HepG2 (cell line): ENCODE measurements at regions not wholly inside any gene's neighbourhood (a gene's known extent, or its start where the extent isn't known, plus 50 kb on each side); places are given as distances from the start of the nearest gene placed in this dataset.

Source experiments
- ATAC-seq: fragments of 200-7000 bp; cut with Tn5 transposase; 3 replicates; pipeline ENCODE4 v1.9.1; 2020; ENCODE audit warnings: mild to moderate bottlenecking, moderate library complexity
- BruUV-seq: library from RNA; stranded (reverse); fragments of 400-500 nt; replicated peaks from 2 replicates; lab custom pipeline; 2021; lab: Mats Ljungman, UMichigan
- CTCF ChIA-PET: fragments of 300-600 bp; formaldehyde crosslinking; extraction: SDS; loops from one replicate; lab custom pipeline; 2021; ENCODE audit warnings: low total read pairs, inconsistent platforms, low intra/inter-chr PET ratio; lab: Yijun Ruan, JAX
- POLR2A ChIA-PET: fragments of 350-600 bp; sonication (Branson Sonifier 250); formaldehyde crosslinking; loops from one replicate; lab custom pipeline; 2020; ENCODE audit warnings: antibody characterized with exemption, inconsistent platforms; lab: Yijun Ruan, JAX
- DNase-seq: peaks from one replicate; pipeline ENCODE4 v3.0.0-alpha.2; 2015; ENCODE audit warnings: low spot score
- FAIRE-seq: peaks from 3 replicates; lab custom pipeline; 2011; peaks lifted over from hg19 to GRCh38; lab: Jason Lieb, UNC
- H2AFZ ChIP-seq: one replicate; pipeline ENCODE4 v1.6.1; 2011; ENCODE audit warnings: low read length, inconsistent platforms
- H3K27ac ChIP-seq: fragments of 300-600 bp; 3 replicates; pipeline ENCODE4 v1.8.0; 2011; ENCODE audit warnings: mixed run types, mild to moderate bottlenecking, mixed read lengths, low read length, inconsistent platforms; ENCODE audit not compliant: insufficient read depth; ENCODE audit errors: extremely low read length
- H3K27me3 ChIP-seq, 2 experiments: fragments of 200-600 bp in 1 of 2; 2 replicates in 1 of 2; 3 replicates in 1 of 2; pipeline versions ENCODE4 v1.6.0 to v1.8.0; 2011; ENCODE audit warnings: low read length in 2 of 2, mild to moderate bottlenecking in 2 of 2, moderate library complexity in 2 of 2, inconsistent platforms in 1 of 2; ENCODE audit not compliant: insufficient read depth in 2 of 2, control insufficient read depth in 1 of 2
- H3K36me3 ChIP-seq, 2 experiments: fragments of 200-600 bp in 1 of 2; replicated peaks in 1 of 2; 2 replicates in 1 of 2; 3 replicates in 1 of 2; pipeline versions ENCODE4 v1.5.1 to v1.8.0; 2011; ENCODE audit warnings: low read length in 2 of 2, inconsistent platforms in 1 of 2; ENCODE audit not compliant: insufficient read depth in 2 of 2, control insufficient read depth in 1 of 2
- H3K4me1 ChIP-seq: 2 replicates; pipeline ENCODE4 v1.5.1; 2012; ENCODE audit warnings: low read length, inconsistent platforms; ENCODE audit not compliant: insufficient read depth
- H3K4me2 ChIP-seq: 2 replicates; pipeline ENCODE4 v1.6.0; 2011; ENCODE audit warnings: low read depth, low read length, inconsistent platforms
- H3K4me3 ChIP-seq, 3 experiments: fragments of 200-600 bp in 1 of 3; sonication (generic), shearing (Covaris generic) in 1 of 3; replicated peaks in 1 of 3; 2 replicates each; pipeline ENCODE4 v1.5.1; 2011 to 2016; ENCODE audit warnings: low read length in 3 of 3, inconsistent platforms in 2 of 3, low read depth in 2 of 3, mild to moderate bottlenecking in 2 of 3, control low read depth in 1 of 3, mixed read lengths in 1 of 3; ENCODE audit not compliant: insufficient read depth in 1 of 3
- H3K79me2 ChIP-seq: one replicate; pipeline ENCODE4 v1.6.1; 2011; ENCODE audit warnings: low read length, inconsistent platforms; ENCODE audit not compliant: insufficient read depth
- H3K9ac ChIP-seq: 2 replicates; pipeline ENCODE4 v1.6.0; 2011; ENCODE audit warnings: mild to moderate bottlenecking, low read depth, low read length, inconsistent platforms; ENCODE audit not compliant: insufficient read depth
- H3K9me3 ChIP-seq: 2 replicates; pipeline ENCODE4 v1.5.1; 2012; ENCODE audit warnings: mild to moderate bottlenecking, low read length
- H4K20me1 ChIP-seq: 2 replicates; pipeline ENCODE4 v1.6.0; 2011; ENCODE audit warnings: inconsistent platforms, mild to moderate bottlenecking, low read length, moderate library complexity; ENCODE audit not compliant: insufficient read depth
- HNRNPH1 ChIP-seq: fragments of 200-400 bp; formaldehyde crosslinking; optimal IDR thresholded peaks from 2 replicates; pipeline ENCODE3; 2017; ENCODE audit warnings: mild to moderate bottlenecking, low read depth, low read length
- HNRNPL ChIP-seq: fragments of 200-400 bp; formaldehyde crosslinking; IDR thresholded peaks from 2 replicates; pipeline ENCODE4 v1.6.1; 2017; ENCODE audit warnings: mild to moderate bottlenecking, low read depth, low read length
- KLF16 ChIP-seq, 2 experiments: sonication (generic) in 1 of 2; formaldehyde crosslinking in 1 of 2; IDR thresholded peaks; 2 replicates each; pipeline versions ENCODE4 v1.6.1 to v1.8.0; 2016 to 2023; ENCODE audit warnings: missing genetic modification reagents in 2 of 2, missing compliant biosample characterization in 1 of 2
- NBN ChIP-seq: fragments of 450-650 bp; conservative IDR thresholded peaks from 2 replicates; pipeline ENCODE4 v1.6.1; 2017
- PHF8 ChIP-seq: sonication (generic); formaldehyde crosslinking; IDR thresholded peaks from 2 replicates; pipeline ENCODE4 v1.5.0; 2020; ENCODE audit warnings: missing genetic modification reagents
- ZNF652 ChIP-seq: IDR thresholded peaks from 2 replicates; pipeline ENCODE4 v1.6.1; 2016; ENCODE audit warnings: low read depth, borderline replicate concordance
- ZXDC ChIP-seq: sonication (generic); formaldehyde crosslinking; IDR thresholded peaks from 2 replicates; pipeline ENCODE4 v1.5.0; 2020; ENCODE audit warnings: mild to moderate bottlenecking, missing genetic modification reagents
- WGBS: methylation state at CpG from one replicate; pipeline ENCODE4 v1.1.6; 2017; ENCODE audit warnings: low lambda C conversion rate; 5-methylcytosine and 5-hydroxymethylcytosine counted together
- in situ Hi-C: cut with HindIII; loops from 2 replicates; pipeline ENCODE4 v1.10.0; 2017; ENCODE audit warnings: low pct_unique_long_range_greater_than_20kb; ENCODE audit not compliant: extremely low pct_ligation_motif_present
- intact Hi-C: fragments of 100-400 bp; cut with micrococcal nuclease; formaldehyde crosslinking; loops from one replicate; pipeline ENCODE4 v1.10.0; 2022; ENCODE audit not compliant: unreplicated experiment
- TF ChIP-seq, protein P1 (sequence below): sonication (generic); formaldehyde crosslinking; IDR thresholded peaks from 2 replicates; pipeline ENCODE4 v1.4.0; 2020; ENCODE audit warnings: missing genetic modification reagents
- TF ChIP-seq, protein P2 (sequence below): IDR thresholded peaks from 2 replicates; pipeline ENCODE4 v1.6.1; 2016; ENCODE audit warnings: low read depth, missing genetic modification reagents, missing compliant biosample characterization

- no peaks in the 10 kb centered on the region for H3K4me1 ChIP-seq
- no peaks in the 10 kb centered on the region; a peak in 1 of 5 replicates for H3K27me3 ChIP-seq
- DNase-seq (no peak), ATAC-seq (no peak), FAIRE-seq (no peak)
- no peak overlapping the region for H3K27ac ChIP-seq
- BruUV-seq: no TSS peak
- intact Hi-C loops: no loop called here
- no peak overlapping the region for H3K4me3 ChIP-seq
- no peaks in the 10 kb centered on the region for H3K36me3 ChIP-seq
- TF ChIP-seq ZXDC (CRISPR knock-in tag): no peak
- TF ChIP-seq, protein P1, sequence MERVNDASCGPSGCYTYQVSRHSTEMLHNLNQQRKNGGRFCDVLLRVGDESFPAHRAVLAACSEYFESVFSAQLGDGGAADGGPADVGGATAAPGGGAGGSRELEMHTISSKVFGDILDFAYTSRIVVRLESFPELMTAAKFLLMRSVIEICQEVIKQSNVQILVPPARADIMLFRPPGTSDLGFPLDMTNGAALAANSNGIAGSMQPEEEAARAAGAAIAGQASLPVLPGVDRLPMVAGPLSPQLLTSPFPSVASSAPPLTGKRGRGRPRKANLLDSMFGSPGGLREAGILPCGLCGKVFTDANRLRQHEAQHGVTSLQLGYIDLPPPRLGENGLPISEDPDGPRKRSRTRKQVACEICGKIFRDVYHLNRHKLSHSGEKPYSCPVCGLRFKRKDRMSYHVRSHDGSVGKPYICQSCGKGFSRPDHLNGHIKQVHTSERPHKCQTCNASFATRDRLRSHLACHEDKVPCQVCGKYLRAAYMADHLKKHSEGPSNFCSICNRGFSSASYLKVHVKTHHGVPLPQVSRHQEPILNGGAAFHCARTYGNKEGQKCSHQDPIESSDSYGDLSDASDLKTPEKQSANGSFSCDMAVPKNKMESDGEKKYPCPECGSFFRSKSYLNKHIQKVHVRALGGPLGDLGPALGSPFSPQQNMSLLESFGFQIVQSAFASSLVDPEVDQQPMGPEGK: no peak
- 36% methylated on average over 5 of the region's 5 CpGs for WGBS
- H3K79me2 ChIP-seq: no peaks in the 10 kb centered on the region
- no peak overlapping the region for H3K4me2 ChIP-seq
- in situ Hi-C loops: no loop called here
- H3K9me3 ChIP-seq: no peaks in the 10 kb centered on the region
- ChIA-PET CTCF (no interaction called here), POLR2A (no interaction called here)
- H2AFZ ChIP-seq: no peak overlapping the region
- no peaks in the 10 kb centered on the region for H4K20me1 ChIP-seq
- H3K9ac ChIP-seq: no peak overlapping the region
These were observed 121.2 kb upstream of the ANKRD28 start for GRCh38 chr3:15918988-15919387.

DNA sequence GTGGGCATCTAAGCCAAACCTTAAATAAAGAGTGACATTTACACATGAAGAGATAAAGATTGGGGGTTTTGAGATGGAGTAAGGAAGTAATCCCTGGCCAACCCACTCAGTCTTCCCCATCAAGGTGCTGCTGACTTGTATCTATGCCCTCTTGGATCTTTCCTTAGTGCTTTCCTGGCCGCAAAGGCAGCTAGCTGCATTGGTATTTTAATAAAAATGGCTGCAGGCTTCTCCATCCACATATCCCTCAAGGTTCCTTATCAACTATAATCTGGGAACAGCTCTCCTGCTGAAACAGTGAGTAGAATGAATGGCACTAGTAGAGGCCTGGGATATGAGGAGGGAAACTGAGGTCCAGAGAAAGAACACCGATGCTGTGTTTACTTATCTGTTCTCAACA is 122.2 kb upstream of the ANKRD28 start:
- CTCF ChIA-PET: no interaction called here
- BruUV-seq: no TSS peak
- no peak for TF ChIP-seq PHF8 (CRISPR knock-in tag)
- TF ChIP-seq HNRNPH1: no peak
- TF ChIP-seq ZNF652 (CRISPR knock-in tag): no peak
- TF ChIP-seq NBN: no peak
- TF ChIP-seq HNRNPL: no peak
- no peak for TF ChIP-seq KLF16 (CRISPR knock-in tag; IDR thresholded peaks at IDR 0.05)
- TF ChIP-seq, protein P2, sequence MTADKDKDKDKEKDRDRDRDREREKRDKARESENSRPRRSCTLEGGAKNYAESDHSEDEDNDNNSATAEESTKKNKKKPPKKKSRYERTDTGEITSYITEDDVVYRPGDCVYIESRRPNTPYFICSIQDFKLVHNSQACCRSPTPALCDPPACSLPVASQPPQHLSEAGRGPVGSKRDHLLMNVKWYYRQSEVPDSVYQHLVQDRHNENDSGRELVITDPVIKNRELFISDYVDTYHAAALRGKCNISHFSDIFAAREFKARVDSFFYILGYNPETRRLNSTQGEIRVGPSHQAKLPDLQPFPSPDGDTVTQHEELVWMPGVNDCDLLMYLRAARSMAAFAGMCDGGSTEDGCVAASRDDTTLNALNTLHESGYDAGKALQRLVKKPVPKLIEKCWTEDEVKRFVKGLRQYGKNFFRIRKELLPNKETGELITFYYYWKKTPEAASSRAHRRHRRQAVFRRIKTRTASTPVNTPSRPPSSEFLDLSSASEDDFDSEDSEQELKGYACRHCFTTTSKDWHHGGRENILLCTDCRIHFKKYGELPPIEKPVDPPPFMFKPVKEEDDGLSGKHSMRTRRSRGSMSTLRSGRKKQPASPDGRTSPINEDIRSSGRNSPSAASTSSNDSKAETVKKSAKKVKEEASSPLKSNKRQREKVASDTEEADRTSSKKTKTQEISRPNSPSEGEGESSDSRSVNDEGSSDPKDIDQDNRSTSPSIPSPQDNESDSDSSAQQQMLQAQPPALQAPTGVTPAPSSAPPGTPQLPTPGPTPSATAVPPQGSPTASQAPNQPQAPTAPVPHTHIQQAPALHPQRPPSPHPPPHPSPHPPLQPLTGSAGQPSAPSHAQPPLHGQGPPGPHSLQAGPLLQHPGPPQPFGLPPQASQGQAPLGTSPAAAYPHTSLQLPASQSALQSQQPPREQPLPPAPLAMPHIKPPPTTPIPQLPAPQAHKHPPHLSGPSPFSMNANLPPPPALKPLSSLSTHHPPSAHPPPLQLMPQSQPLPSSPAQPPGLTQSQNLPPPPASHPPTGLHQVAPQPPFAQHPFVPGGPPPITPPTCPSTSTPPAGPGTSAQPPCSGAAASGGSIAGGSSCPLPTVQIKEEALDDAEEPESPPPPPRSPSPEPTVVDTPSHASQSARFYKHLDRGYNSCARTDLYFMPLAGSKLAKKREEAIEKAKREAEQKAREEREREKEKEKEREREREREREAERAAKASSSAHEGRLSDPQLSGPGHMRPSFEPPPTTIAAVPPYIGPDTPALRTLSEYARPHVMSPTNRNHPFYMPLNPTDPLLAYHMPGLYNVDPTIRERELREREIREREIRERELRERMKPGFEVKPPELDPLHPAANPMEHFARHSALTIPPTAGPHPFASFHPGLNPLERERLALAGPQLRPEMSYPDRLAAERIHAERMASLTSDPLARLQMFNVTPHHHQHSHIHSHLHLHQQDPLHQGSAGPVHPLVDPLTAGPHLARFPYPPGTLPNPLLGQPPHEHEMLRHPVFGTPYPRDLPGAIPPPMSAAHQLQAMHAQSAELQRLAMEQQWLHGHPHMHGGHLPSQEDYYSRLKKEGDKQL (CRISPR knock-in tag): no peak

More for the DNA sequence above, 122.2 kb upstream of the ANKRD28 start:
- no peak for ATAC-seq
- Histone ChIP-seq H3K4me1 (no peaks in the 10 kb centered on the region), H3K36me3 (no peaks in the 10 kb centered on the region), H2AFZ (no peak overlapping the region), H3K9ac (no peak overlapping the region), H3K4me2 (no peak overlapping the region), H4K20me1 (no peaks in the 10 kb centered on the region), H3K9me3 (no peaks in the 10 kb centered on the region), H3K27me3 (no peaks in the 10 kb centered on the region; a peak in 1 of 5 replicates), H3K79me2 (no peaks in the 10 kb centered on the region), H3K4me3 (no peak overlapping the region), H3K27ac (no peak overlapping the region)
- 50% methylated on average over 2 of the region's 2 CpGs for WGBS
- FAIRE-seq: no peak
- intact Hi-C loops: no loop called here
- POLR2A ChIA-PET: no interaction called here
- in situ Hi-C loops: no loop called here
- DNase-seq: no peak
